Left kidney (tissue), 1 donor: ENCODE measurements at regions not wholly inside any gene's neighbourhood (a gene's known extent, or its start where the extent isn't known, plus 50 kb on each side); places are given as distances from the start of the nearest gene placed in this dataset.
"Not testable (repeated sequence)": the region's sequence is repeated elsewhere in the genome, so short reads cannot be mapped to it uniquely, and the experiment has no call there.

Experiments used
- DNase-seq: peaks from one replicate; pipeline ENCODE4 v3.0.0-alpha.2; 2013

DNA sequence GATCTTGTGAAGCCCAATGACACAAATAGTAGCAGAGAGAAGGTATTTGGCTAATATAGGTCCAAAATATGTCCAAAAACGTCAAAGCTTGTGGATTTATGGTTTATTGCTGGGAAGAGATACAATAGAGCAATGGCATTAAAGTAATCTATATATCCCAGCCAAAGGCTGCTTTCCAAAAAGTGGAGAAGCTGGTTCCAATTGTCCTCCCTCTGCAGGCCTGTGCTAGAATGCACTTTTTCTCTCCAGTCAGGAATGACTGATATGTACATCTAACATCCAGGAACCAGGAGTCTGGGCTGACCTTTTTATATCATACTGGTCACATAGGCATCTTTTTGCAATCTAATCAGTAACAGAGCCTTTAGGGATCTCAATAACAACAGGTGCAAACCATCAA, 167.1 kb upstream of the FAM3C start:
- DNase-seq, result no peak

DNA sequence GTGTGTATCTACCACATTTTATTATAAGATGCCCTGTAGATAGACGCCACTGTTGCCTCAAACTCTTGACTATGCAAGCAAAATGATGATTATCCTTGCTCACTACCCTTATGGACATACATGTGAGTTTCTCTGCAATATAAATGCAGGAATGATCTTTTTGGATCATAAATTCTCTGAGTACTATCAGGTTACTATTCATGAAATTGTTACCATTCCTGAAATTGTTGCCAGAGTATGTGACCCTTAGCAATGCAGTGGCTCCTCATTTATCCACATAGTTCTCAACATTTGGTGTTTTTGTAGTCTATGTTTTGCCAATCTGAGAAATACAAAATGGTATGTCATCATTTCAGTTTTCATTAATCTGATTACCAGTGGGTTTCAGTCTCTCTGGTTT, 166.2 kb upstream of the FAM3C start:
- DNase-seq, result no peak

DNA sequence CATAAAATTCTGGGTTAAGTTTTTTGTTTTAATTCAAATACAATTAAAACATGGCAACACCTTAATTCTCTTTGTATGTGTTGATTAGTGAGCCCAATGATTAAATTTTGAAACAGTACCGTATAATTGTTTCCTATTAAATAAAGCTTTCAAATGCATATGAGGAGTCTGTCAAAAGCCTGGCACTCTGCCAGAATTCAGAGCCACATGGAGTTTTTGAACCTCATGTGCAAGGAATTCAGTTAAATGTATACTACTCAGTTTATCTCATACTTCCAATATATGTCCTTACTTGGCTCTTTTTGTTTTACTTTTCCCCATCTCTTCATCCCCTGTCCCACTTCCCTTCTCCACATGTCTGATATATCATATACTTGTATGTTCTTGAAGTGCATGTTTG, 165.6 kb upstream of the FAM3C start:
- DNase-seq, result no peak

DNA sequence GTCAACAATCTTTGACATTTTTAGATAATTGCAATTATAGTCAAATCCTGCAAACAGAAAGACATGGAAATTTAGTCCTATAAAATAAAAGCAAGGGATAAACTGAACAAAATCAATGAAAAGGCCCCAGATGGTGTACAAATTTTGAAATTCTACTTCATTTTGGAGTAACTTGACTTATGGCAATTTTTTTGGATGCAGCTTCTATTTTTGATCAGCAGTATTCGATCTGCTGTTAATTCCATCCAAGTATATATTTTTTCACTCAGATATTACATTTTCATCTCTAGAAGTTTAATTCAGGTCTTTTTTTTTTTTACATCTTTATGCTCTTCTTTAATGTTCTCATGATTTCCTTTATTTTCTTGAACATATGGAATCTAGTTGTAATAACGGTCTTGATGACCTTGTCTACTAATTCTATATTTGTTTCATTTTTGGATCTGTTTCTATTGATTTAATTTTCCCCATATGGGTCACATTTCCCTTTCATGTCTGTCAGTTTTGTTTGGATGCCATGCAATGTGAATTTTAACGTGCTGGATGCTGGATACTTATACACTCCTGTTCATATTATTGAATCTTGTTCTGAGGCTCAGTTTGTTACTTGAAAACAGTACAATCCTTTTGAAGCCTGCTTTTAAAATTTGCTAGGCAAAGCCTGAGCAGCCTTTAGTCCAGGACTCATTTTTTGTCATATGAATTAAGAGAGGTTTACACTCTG, 164.3 kb upstream of the FAM3C start:
- no peak for DNase-seq

DNA sequence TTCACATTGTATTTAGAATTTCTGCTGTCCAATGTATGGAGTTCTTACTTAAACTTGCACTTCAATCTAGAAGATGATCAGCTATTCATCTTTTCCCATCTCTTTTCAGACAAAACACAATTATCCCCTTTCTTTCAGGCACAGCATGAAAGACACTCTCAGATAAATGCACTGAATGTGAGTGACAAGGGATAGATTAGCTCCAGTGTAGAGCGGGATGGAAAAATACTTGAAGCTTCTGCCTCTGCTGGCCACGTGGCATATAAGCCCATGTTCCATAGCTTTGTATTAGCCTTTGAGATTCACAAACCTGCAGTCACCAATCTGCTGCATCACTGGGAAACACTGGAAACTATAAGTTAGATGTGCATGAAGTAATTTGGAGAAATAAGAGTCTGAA, 162.2 kb upstream of the FAM3C start:
- DNase-seq, result no peak

DNA sequence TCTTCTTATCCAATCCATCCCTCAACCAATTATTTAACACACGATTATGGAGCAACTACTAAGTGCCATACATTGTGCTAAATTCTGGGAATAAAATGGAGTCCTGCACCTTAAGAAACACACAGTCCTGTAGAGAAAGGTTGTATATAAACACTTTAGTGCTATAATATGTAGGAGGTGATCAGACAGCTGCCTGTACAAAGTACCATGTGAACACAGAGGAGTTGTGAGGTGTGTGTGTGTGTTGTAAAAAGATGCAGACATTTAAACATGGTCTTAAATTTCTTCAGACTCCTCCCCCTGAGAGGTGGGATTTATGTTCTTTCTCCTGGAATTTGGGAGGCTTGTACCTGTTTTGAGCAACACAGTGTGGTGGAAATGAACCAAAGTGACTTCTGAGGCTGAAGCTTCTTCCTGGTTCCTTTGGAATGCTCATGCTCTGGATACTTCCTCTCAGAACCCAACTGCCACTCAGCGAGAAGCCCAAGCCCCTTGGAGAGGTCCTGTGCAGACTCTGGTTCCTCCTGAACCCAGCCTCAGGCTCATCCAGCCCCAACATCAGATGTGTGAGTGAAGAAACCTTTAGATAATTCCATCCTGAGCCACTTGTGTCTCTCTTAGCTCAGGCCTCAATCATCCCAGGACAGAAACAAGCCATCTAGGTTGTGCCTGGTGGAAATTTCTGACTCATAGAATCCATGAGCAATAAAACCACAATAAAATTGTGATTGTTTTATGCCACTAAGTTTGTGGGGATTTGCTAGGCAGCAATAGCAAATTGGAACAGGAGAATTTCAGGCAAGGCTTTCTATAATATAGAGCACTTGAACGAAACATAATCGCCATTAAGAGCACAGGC, 161.2 kb upstream of the FAM3C start:
- no peak for DNase-seq

DNA sequence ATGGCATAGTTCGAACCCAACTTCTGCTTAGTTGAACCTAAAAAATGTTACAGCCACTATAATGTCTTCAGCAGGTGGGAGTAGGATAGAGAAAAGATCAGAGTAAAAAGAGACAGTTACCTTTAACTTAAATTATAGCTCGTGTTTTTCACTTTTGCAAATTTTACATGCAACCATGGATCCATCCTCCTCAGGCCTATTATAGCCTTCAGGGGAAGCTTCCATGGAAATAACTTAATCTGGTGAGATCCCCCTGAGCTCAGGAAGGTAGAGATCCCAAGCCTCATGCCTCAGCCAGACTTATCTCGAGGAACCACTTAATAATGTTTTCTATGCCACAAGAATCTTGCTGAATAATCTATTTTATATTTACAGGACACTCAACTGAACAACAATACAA, 159.4 kb upstream of the FAM3C start:
- DNase-seq, result no peak

DNA sequence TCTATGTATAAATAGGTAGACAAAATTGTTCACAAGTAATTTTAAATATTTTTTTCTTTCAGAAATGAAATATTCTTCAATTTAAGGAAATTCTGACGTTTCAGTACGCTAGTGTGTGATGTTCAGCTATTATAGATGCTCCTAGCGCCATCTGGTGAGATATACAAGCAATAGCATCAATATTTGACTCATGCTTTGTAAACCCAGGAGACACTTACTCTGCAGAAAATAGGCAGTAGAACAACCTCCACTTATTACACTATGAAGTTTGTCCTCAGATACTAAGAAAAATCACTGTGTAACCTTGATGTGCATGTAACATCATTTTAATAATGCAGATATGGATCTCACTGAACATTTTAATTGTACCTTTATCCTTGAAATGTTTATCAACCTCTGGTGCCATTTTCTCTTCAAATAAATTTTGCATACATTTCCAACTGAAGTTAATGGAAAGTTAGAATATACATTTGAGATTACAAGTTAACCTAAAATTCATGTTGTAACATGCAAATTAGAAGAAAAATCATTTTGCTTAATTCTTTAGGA, 151.5 kb upstream of the FAM3C start:
- peak; percentile 44 for DNase-seq

DNA sequence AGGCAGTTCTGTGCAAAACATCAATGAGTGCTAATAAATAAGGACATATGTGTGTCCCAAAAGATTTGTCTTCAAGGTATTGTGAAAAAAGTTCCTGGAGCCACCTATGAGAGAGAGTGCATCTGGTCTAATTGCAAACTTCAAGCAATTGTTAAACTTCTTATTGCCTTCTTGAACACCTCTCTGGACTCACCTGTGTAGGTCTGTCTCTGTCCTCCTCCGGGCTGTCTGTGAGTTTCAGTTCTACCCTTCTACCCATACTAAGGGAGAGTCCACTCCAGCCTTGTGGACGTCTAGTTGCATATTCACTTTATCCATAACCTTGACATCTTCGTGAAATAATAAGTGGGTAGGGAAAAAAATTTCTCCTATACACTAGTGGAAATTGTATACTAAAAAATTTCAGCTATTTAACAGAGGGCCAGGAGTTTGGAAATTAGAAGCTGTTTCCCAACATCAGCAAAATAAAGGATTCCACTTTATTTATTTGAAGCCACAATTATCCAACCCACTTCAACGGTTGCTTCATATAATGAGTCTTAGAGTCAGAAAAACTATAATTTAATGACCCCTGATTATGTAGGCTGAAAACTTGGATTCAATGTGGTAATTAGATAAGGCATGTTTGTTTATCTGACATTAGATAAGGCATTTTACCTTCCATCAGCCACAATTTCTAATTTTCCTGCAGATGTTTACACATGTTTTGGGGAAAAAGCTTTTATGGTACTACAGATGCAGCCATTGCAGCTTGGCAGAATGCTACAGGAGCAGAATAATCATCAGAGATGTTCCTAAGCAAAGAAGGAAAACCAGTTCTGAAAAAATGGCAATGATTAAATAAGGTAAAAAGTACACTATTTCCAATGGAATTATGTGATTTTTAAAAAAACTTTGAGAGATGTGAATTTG, 150.8 kb upstream of the FAM3C start:
- no peak for DNase-seq

DNA sequence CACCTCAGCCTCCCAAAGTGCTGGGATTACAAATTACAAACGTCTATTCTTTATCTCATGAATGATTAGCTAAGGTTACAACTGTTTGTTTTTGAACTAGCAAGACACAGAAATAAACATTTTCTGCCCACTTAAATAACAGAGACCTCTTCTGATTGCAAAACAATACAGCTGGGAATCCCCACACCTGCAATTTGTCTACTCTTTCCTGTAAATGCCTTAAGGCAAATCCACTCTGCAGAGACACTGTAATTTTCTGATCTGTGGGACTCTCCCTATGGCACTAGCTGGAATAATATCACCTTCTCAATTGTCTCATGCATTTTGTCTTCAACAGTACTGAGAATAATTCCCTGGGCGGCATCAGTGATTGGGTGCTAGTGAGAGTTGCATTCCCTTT, 149.3 kb upstream of the FAM3C start:
- DNase-seq, result no peak

DNA sequence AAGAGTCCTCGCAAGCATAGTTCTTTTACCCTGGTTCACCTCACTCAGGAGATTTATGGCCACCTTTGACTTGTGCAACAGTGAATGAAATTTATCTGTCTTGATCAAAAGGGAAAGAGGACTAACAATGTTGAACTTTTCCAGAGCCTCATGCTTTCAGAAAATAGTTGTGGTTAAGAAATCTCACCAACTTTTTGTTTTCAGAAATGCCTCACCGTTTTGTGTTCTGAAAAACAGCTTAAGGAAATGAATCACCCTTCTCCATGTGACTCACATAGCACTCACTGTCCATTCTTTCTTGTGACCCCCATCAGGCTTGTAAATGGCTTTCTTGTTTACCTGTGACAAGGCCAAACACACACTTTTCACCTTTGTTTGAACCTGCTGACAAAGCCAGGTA, 148.6 kb upstream of the FAM3C start:
- DNase-seq, result peak; percentile 66

DNA sequence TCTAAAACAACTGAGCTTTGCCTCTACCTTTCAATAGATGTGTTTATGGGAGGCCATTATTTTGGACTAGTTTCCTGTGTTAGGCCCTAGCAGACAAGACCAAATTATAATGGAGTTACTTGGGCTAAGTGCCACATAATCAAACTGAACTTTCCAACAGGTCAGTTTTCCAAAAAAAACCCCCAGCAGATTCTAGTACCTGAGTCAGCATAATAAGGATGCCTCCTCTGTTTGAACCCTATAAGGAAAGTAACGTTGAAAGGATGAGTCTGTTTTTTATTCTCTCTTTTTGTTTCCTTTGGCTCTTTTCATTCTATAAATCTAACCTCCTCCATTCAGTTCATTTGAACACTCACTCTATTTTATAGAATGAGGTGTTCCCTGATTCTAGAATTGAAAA, 148.1 kb upstream of the FAM3C start:
- no peak for DNase-seq

DNA sequence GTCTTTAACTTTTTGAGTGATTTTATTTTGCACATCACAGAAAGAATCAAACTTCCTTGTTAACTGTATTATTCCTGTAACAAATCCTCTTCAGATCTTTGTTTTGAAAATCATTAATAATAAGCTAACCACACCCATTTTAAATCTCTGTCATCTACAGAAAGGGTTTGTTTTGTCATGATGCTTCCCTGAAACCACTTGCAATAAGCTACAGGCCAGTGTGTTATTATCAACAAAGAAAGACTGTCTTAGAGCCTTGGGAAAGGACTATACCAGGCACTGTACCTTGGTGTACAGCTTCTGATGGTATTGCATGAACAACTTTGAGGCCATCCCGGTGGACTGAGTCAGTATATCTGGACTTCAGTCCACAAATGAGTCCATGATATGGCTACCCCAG, 145.3 kb upstream of the FAM3C start:
- DNase-seq, result no peak

DNA sequence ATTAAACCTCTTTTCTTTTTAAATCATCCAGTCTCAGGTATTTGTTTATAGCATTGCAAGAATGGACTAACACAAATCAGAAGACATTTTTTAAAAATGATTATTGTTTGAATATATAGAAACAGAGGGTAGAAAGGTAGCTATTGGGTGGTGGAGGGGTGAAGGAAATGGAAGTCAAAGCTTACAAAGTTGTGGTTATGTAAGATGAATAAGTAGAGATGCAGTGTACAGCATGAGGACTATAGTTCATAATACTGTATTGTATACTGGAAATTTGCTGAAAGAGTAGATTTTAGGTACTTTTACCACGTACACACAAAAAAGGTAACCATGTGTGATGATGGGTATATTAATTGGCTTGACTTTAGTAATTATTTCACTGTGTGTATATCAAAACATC, 144.0 kb upstream of the FAM3C start:
- DNase-seq, result no peak

DNA sequence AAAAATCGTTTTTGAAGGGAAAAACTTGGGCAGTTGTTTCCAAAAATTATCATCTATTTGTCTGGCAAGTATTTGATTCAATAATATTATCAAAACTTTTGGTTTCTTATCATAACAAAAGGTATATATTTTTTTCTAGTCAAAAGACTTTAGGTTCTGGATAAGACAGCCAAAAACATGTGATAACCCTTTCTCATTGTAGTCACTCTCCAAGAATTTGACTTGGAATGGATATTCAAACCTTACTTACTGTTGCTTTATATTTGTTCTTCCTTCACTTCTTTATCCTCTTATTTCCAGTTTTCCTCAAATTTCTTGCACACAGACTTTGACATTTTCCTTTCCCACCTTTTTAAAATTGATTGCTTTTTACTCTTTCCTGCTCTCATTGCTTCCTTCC, 140.9 kb upstream of the FAM3C start:
- DNase-seq, result no peak

DNA sequence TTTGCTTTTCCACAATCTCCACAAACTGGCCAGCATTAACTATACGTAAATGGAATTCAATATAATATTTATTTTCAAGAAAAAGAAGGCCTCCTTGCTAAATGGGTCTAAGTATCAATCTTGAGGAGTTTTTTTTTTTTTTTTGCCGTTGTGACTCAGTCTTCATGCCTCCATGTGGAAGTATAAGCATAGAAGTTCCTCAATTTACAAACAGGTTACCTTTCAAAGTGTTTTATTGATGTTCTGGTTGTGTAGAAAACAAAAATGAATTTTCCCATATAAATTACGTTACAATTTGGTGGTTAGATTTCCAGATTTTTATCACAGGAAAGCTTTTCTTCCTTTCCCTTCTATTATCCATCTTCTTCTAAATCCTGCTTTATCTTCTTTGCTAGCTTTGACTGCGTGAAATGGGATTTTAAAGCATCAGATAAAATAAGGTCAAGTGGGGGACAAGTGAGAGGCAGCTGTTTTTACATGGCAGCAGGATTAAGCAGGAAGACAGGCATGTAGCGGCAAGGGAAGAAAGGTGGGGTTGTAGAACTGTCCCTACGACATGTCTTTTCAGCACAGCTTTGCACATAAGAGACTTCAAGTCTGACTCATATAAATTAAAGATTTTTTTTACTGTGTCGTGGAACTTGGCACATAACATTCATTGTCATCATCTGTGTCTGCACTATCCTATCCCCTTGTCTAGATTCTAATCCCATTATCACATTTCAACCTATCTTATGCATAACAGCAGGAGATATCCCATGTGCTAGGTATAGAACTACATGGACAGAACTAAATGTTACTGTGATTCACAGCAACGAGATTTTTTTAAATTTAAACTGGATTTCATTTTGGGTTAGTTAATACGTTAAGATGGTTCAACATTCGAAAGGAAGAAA, 135.3 kb upstream of the FAM3C start:
- DNase-seq, result no peak

DNA sequence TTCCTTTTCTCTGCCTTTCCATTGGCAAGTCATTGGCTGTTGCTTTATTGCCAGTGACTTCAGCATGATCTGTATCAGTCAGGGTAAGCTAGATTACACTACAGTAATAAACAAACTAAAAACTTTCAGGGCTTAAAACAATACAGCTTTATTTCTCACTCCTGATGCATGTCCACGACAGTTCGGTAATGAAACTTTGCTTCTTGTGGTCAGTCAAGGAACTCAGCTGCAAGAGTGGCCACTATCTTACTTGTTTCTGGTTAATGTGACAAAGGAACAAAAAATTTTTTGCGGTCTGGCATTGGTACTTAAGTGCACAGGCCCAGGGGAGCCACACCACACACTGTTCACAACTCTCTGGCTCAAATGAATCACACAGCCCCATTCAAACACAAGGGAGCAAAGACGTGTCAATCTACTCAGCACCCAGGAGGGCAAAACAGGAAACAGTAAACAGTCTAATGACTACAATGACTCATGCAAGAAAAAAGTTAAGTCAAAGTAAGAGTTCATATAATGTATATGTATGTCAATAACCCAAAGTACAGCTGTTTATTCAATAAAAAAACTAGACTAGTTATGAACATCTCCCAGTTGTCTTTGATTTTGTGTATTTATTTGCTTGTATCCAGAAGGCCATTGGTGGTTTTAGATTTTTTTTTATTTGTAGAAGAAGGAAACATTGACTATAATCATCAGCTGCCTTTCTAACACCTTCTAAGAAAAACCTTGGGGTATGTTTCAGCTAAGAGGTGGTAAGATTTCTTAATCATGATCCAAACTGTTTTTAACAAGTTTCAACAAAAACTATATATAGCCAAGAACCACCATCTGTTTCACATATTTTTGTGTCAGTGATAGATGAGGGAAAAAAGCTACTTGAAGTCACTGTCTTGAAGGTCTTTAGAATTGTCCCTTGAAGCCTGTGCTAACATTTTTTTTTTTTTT, 134.4 kb upstream of the FAM3C start:
- no peak for DNase-seq

DNA sequence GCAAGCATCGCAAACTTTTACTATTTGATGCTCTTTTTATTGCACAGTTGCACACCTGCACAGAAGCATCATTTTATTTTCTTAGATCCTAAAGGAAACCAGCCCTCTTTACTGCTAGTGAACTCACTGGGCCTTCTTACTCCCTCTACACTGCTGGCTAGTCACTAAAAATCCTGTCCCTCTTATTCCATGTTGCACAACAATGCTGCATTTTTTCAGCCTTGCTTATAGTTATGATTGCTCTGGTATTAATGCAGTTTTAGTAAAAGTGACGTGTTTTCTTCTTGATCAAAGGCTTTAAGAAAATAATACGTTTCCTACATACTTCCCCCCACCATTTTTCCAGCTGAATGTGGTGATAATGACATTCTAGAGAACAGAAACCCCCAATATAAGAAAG, 132.9 kb upstream of the FAM3C start:
- no peak for DNase-seq

DNA sequence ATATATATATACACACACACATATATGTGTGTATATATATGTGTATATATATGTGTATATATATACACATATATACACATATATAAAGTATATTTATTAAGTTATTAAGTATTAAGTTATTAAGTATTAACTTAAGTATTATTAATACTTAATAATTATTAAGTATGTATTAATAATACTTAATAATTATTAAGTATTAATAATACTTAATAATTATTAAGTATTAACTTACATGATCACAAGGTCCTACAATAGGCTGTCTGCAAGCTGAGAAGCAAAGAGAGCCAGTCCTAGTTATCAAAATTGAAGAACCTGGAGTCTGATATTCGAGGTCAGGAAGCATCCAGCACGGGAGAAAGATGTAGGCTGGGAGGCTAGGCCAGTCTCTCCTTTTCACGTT, 130.1 kb upstream of the FAM3C start:
- DNase-seq, result not testable (repeated sequence)

DNA sequence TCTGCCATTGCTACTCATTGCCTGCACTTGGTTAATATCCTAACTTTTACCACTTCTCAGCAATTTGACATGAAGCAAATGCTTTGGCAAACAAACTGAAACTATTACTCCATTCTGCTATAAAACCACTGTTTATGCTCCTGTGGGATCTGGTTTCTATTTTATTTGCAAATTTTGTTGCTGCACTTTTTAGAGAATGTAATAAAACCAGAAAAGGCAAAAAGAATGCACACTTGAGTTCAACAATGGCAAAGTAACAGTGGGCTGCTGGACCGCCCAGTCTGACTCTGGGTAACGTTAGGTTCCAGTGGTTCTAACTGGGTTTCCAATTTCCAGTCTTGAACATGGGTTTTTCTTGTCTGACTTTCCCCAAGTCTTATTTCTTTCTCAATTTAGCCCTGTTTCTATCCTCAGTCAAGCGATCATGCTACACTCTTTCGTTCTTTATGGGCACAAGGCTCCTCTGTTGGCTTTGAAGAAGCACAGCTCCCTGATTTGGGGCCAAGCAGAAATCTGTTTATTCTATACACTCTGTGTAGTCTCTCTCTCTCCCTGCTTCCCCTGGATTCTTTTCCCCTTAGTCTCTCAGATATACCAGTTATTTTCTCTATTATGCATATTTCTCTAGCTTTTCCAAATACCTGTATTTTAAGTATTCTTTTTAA, 129.2 kb upstream of the FAM3C start:
- DNase-seq, result no peak
